ENCODE measurements at regions not wholly inside any gene's neighbourhood (a gene's known extent, or its start where the extent isn't known, plus 50 kb on each side); places are given as distances from the start of the nearest gene placed in this dataset.
"Not testable (repeated sequence)": the region's sequence is repeated elsewhere in the genome, so short reads cannot be mapped to it uniquely, and the experiment has no call there.

- not testable (repeated sequence) for H3K9me3 ChIP-seq (ENCODE audit: insufficient read depth, low read depth, low read length); H3K9ac ChIP-seq (ENCODE audit: low read length); H3K18ac ChIP-seq (ENCODE audit: low read length); H2BK5ac ChIP-seq (ENCODE audit: low read depth, low read length, poor library complexity); H2BK120ac ChIP-seq (ENCODE audit: insufficient read depth, low read length, poor library complexity); H4K91ac ChIP-seq (ENCODE audit: low read depth, low read length); H2AK5ac ChIP-seq (ENCODE audit: low read length); H4K8ac ChIP-seq (ENCODE audit: low read depth, low read length); H3K23ac ChIP-seq (ENCODE audit: low read length); H3K79me1 ChIP-seq (ENCODE audit: low read length); H2AFZ ChIP-seq (ENCODE audit: insufficient read depth, low read length, poor library complexity); H3K79me2 ChIP-seq (ENCODE audit: control insufficient read depth, insufficient read depth, low read length, poor library complexity); H3K14ac ChIP-seq (ENCODE audit: low read length); H3K27ac ChIP-seq (ENCODE audit: low read depth, low read length); H3K36me3 ChIP-seq (ENCODE audit: control insufficient read depth in 1 of 2, insufficient read depth in 2 of 2, low read length in 2 of 2); H2BK12ac ChIP-seq (ENCODE audit: low read length); H3K27me3 ChIP-seq (ENCODE audit: insufficient read depth, low read length); H3K4ac ChIP-seq (ENCODE audit: low read depth, low read length)
- Histone ChIP-seq H3K4me1 (ENCODE audit: control insufficient read depth in 1 of 2, insufficient read depth in 2 of 2, low read length in 2 of 2) (peaks cover 10% of the 10 kb centered on the region in 2 experiments), H3K4me2 (ENCODE audit: low read length) (peak overlapping the region; percentile 64), H4K12ac (ENCODE audit: low read depth, low read length) (peak overlapping the region; percentile 46), H3K4me3 (ENCODE audit: low read depth, low read length) (peak overlapping the region; percentile 67)
- no CpG with 5 or more reads among the region's 78 CpGs for WGBS (ENCODE audit: extremely low coverage, insufficient coverage, insufficient read length)
- peak; percentile 82 to 88 for DNase-seq
Observed at GRCh38 chr9:97221478-97222355, 85.7 kb upstream of the CCDC180 start.

GRCh38 chr9:97220894-97221477 is 86.5 kb upstream of the CCDC180 start:
- H3K79me2 ChIP-seq (ENCODE audit: control insufficient read depth, insufficient read depth, low read length, poor library complexity) = no peaks in the 10 kb centered on the region
- no peak overlapping the region for H2AFZ ChIP-seq (ENCODE audit: insufficient read depth, low read length, poor library complexity)
- no peak overlapping the region for H3K4ac ChIP-seq (ENCODE audit: low read depth, low read length)
- DNase-seq = no peak
- H3K9ac ChIP-seq (ENCODE audit: low read length) = no peak overlapping the region
- H3K18ac ChIP-seq (ENCODE audit: low read length) = no peak overlapping the region
- H3K27me3 ChIP-seq (ENCODE audit: insufficient read depth, low read length) = peaks cover 4% of the 10 kb centered on the region
- no peak overlapping the region for H4K91ac ChIP-seq (ENCODE audit: low read depth, low read length)
- no peak overlapping the region for H3K14ac ChIP-seq (ENCODE audit: low read length)
- H2AK5ac ChIP-seq (ENCODE audit: low read length) = no peak overlapping the region
- no peak overlapping the region for H4K12ac ChIP-seq (ENCODE audit: low read depth, low read length)
- H3K36me3 ChIP-seq (ENCODE audit: control insufficient read depth in 1 of 2, insufficient read depth in 2 of 2, low read length in 2 of 2) = no peaks in the 10 kb centered on the region
- H3K23ac ChIP-seq (ENCODE audit: low read length) = no peak overlapping the region
- no peak overlapping the region for H3K27ac ChIP-seq (ENCODE audit: low read depth, low read length)
- peaks cover 10% of the 10 kb centered on the region in 2 experiments for H3K4me1 ChIP-seq (ENCODE audit: control insufficient read depth in 1 of 2, insufficient read depth in 2 of 2, low read length in 2 of 2)
- no CpG with 5 or more reads among the region's 44 CpGs for WGBS (ENCODE audit: extremely low coverage, insufficient coverage, insufficient read length)
- no peak overlapping the region for H2BK120ac ChIP-seq (ENCODE audit: insufficient read depth, low read length, poor library complexity)
- peak overlapping the region; percentile 64 for H3K4me2 ChIP-seq (ENCODE audit: low read length)
- H3K9me3 ChIP-seq (ENCODE audit: insufficient read depth, low read depth, low read length) = no peaks in the 10 kb centered on the region
- no peak overlapping the region for H4K8ac ChIP-seq (ENCODE audit: low read depth, low read length)
- no peak overlapping the region for H2BK12ac ChIP-seq (ENCODE audit: low read length)
- H3K79me1 ChIP-seq (ENCODE audit: low read length) = no peaks in the 10 kb centered on the region
- H3K4me3 ChIP-seq (ENCODE audit: low read depth, low read length) = peak overlapping the region; percentile 58
- no peak overlapping the region for H2BK5ac ChIP-seq (ENCODE audit: low read depth, low read length, poor library complexity)

GRCh38 chr9:97220396-97220795 is 87.1 kb upstream of the CCDC180 start:
- not testable (repeated sequence) for H3K4me2 ChIP-seq (ENCODE audit: low read length); H3K4ac ChIP-seq (ENCODE audit: low read depth, low read length); H2BK120ac ChIP-seq (ENCODE audit: insufficient read depth, low read length, poor library complexity); H3K36me3 ChIP-seq (ENCODE audit: control insufficient read depth in 1 of 2, insufficient read depth in 2 of 2, low read length in 2 of 2); H3K18ac ChIP-seq (ENCODE audit: low read length); H4K8ac ChIP-seq (ENCODE audit: low read depth, low read length); DNase-seq; H2AK5ac ChIP-seq (ENCODE audit: low read length); H3K27me3 ChIP-seq (ENCODE audit: insufficient read depth, low read length); H4K12ac ChIP-seq (ENCODE audit: low read depth, low read length); H3K14ac ChIP-seq (ENCODE audit: low read length); H3K79me1 ChIP-seq (ENCODE audit: low read length); H2BK5ac ChIP-seq (ENCODE audit: low read depth, low read length, poor library complexity); H3K9me3 ChIP-seq (ENCODE audit: insufficient read depth, low read depth, low read length); H4K91ac ChIP-seq (ENCODE audit: low read depth, low read length); H3K27ac ChIP-seq (ENCODE audit: low read depth, low read length); H2BK12ac ChIP-seq (ENCODE audit: low read length); H3K4me3 ChIP-seq (ENCODE audit: low read depth, low read length); H3K23ac ChIP-seq (ENCODE audit: low read length); H3K79me2 ChIP-seq (ENCODE audit: control insufficient read depth, insufficient read depth, low read length, poor library complexity); H3K9ac ChIP-seq (ENCODE audit: low read length); H2AFZ ChIP-seq (ENCODE audit: insufficient read depth, low read length, poor library complexity)
- no CpG with 5 or more reads among the region's 3 CpGs for WGBS (ENCODE audit: extremely low coverage, insufficient coverage, insufficient read length)
- peaks cover 10% of the 10 kb centered on the region in 2 experiments for H3K4me1 ChIP-seq (ENCODE audit: control insufficient read depth in 1 of 2, insufficient read depth in 2 of 2, low read length in 2 of 2)

DNA sequence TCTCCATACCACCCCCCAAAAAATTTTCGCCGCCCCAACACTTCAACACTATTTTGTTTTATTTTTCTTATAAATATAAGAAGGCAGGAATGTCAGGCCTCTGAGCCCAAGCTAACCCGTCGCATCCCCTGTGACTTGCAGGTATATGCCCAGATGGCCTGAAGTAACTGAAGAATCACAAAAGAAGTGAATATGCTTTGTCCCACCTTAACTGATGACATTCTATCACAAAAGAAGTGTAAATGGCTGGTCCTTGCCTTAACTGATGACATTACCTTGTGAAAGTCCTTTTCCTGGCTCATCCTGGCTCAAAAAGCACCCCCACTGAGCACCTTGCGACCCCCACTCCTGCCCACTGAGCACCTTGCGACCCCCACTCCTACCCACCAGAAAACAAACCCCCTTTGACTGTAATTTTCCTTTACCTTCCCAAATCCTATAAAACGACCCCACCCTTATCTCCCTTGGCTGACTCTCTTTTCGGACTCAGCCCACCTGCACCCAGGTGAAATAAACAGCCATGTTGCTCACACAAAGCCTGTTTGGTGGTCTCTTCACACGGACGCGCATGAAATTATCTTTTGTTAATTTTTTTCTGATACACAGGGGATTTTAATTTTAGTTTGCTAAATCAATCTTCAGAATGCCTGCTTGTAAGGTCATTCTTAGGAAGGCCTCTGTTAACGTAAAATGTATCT is 87.9 kb upstream of the CCDC180 start:
- H3K79me1 ChIP-seq (ENCODE audit: low read length); H3K14ac ChIP-seq (ENCODE audit: low read length); H2BK5ac ChIP-seq (ENCODE audit: low read depth, low read length, poor library complexity); DNase-seq; H3K27ac ChIP-seq (ENCODE audit: low read depth, low read length); H3K18ac ChIP-seq (ENCODE audit: low read length); H2BK12ac ChIP-seq (ENCODE audit: low read length); H4K91ac ChIP-seq (ENCODE audit: low read depth, low read length); H3K4me3 ChIP-seq (ENCODE audit: low read depth, low read length); H2BK120ac ChIP-seq (ENCODE audit: insufficient read depth, low read length, poor library complexity); H4K12ac ChIP-seq (ENCODE audit: low read depth, low read length); H3K4ac ChIP-seq (ENCODE audit: low read depth, low read length); H3K9me3 ChIP-seq (ENCODE audit: insufficient read depth, low read depth, low read length); H4K8ac ChIP-seq (ENCODE audit: low read depth, low read length); H2AFZ ChIP-seq (ENCODE audit: insufficient read depth, low read length, poor library complexity); H3K4me2 ChIP-seq (ENCODE audit: low read length); H2AK5ac ChIP-seq (ENCODE audit: low read length); H3K9ac ChIP-seq (ENCODE audit: low read length); H3K23ac ChIP-seq (ENCODE audit: low read length); H3K36me3 ChIP-seq (ENCODE audit: control insufficient read depth in 1 of 2, insufficient read depth in 2 of 2, low read length in 2 of 2); H3K79me2 ChIP-seq (ENCODE audit: control insufficient read depth, insufficient read depth, low read length, poor library complexity); H3K27me3 ChIP-seq (ENCODE audit: insufficient read depth, low read length): not testable (repeated sequence)
- WGBS (ENCODE audit: extremely low coverage, insufficient coverage, insufficient read length) = 100% methylated on average over 1 of the region's 12 CpGs
- peaks cover 10% of the 10 kb centered on the region in 2 experiments for H3K4me1 ChIP-seq (ENCODE audit: control insufficient read depth in 1 of 2, insufficient read depth in 2 of 2, low read length in 2 of 2)

All from trophoblast cell (in vitro differentiated cells and primary cell).